CD4-positive, alpha-beta T cell (primary cell): ENCODE measurements at regions not wholly inside any gene's neighbourhood (a gene's known extent, or its start where the extent isn't known, plus 50 kb on each side); places are given as distances from the start of the nearest gene placed in this dataset.

Experiments
- ATAC-seq: fragments of 200-7000 bp; cut with Tn5 transposase; one replicate; pipeline ENCODE4 v1.10.0; 2022; ENCODE audit warnings: mild to moderate bottlenecking; ENCODE audit not compliant: poor library complexity
- CTCF ChIA-PET: fragments of 350-600 bp; sonication (Branson Sonifier 250); formaldehyde crosslinking; loops from one replicate; lab custom pipeline; 2021; ENCODE audit warnings: antibody characterized with exemption, inconsistent platforms; lab: Charles Lee
- POLR2A ChIA-PET: fragments of 350-600 bp; sonication (Branson Sonifier 250); formaldehyde crosslinking; loops from one replicate; lab custom pipeline; 2021; ENCODE audit warnings: antibody characterized with exemption, inconsistent platforms; lab: Charles Lee
- DNase-seq, 14 experiments: peaks; one replicate each; pipeline ENCODE4 v3.0.0-alpha.2; 2013 to 2020; ENCODE audit warnings: mixed read lengths in 2 of 14
- H3K27ac ChIP-seq, 2 donors: one replicate each; pipeline versions ENCODE4 v1.5.1 to v1.7.0; 2013; ENCODE audit warnings: low read length in 2 of 2, low read depth in 1 of 2, mild to moderate bottlenecking in 1 of 2
- H3K27me3 ChIP-seq, 2 experiments: 1 replicate in 1 of 2; 2 replicates in 1 of 2; pipeline versions ENCODE4 v1.6.1 to v1.7.0; 2013; ENCODE audit warnings: low read length in 2 of 2, control low read depth in 1 of 2, mild to moderate bottlenecking in 1 of 2, moderate library complexity in 1 of 2; ENCODE audit not compliant: insufficient read depth in 2 of 2, control insufficient read depth in 1 of 2
- H3K36me3 ChIP-seq: one replicate; pipeline ENCODE4 v1.6.1; 2013; ENCODE audit warnings: low read length, control low read depth; ENCODE audit not compliant: insufficient read depth
- H3K4me1 ChIP-seq: one replicate; pipeline ENCODE4 v1.6.1; 2013; ENCODE audit warnings: low read length, control low read depth; ENCODE audit not compliant: insufficient read depth
- H3K4me3 ChIP-seq: one replicate; pipeline ENCODE4 v1.5.1; 2013; ENCODE audit warnings: mild to moderate bottlenecking, low read length, moderate library complexity
- H3K9me3 ChIP-seq, 2 experiments: 1 replicate in 1 of 2; 2 replicates in 1 of 2; pipeline versions ENCODE4 v1.6.1 to v1.7.0; 2013; ENCODE audit warnings: low read length in 2 of 2, mild to moderate bottlenecking in 2 of 2, control low read depth in 1 of 2, moderate library complexity in 1 of 2; ENCODE audit not compliant: control insufficient read depth in 1 of 2, insufficient read depth in 1 of 2
- H3K27ac Mint-ChIP-seq: one replicate; pipeline ENCODE4 v1.8.0; 2020; ENCODE audit warnings: mixed read lengths
- H3K27me3 Mint-ChIP-seq: one replicate; pipeline ENCODE4 v1.8.0; 2021; ENCODE audit warnings: mixed read lengths
- H3K36me3 Mint-ChIP-seq: one replicate; pipeline ENCODE4 v1.8.0; 2021; ENCODE audit warnings: low read depth, mixed read lengths
- H3K4me1 Mint-ChIP-seq: one replicate; pipeline ENCODE4 v1.8.0; 2021; ENCODE audit warnings: low read depth, mixed read lengths
- H3K4me3 Mint-ChIP-seq: one replicate; pipeline ENCODE4 v1.8.0; 2020; ENCODE audit warnings: mild to moderate bottlenecking, mixed read lengths
- H3K9me3 Mint-ChIP-seq: one replicate; pipeline ENCODE4 v1.8.0; 2020; ENCODE audit warnings: mixed read lengths
- intact Hi-C, 2 experiments: fragments of 100-400 bp; cut with DNase I in 1 of 2; cut with micrococcal nuclease in 1 of 2; formaldehyde crosslinking; loops; one replicate each; pipeline versions ENCODE4 v1.15.1 to v1.9.0; 2023 to 2025; cut with DNase I, micrococcal nuclease
- TF ChIP-seq, protein P1 (sequence below): fragments of 200-600 bp; IDR thresholded peaks from one replicate; pipeline ENCODE4 v1.8.0; 2022; ENCODE audit warnings: antibody characterized with exemption, mild to moderate bottlenecking

DNA sequence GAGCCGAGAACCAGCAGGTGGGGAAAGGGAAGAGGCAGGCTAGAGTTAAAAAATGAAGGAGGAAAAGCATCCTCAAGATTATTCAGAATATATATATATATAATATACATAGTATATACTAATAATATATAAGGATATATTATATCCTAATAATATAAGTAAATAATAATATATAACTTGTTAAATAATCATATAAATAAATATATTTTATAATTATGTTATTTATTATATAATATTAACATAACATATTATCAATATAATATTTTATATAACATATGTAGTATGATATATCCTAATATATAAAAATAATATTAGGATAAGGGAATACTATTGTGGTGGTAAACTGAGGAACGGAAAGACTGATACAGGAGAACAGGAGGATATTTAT, 171.8 kb downstream of the TRIM27 start:
- Mint-ChIP-seq H3K27ac (no peak overlapping the region), H3K4me1 (no peaks in the 10 kb centered on the region), H3K27me3 (peaks cover 84% of the 10 kb centered on the region), H3K36me3 (peaks cover 7% of the 10 kb centered on the region), H3K4me3 (no peak overlapping the region), H3K9me3 (peaks cover 13% of the 10 kb centered on the region)
- H3K4me1 ChIP-seq = no peaks in the 10 kb centered on the region
- no peaks in the 10 kb centered on the region for H3K36me3 ChIP-seq
- DNase-seq = no peak
- CTCF ChIA-PET = no interaction called here
- TF ChIP-seq, protein P1, sequence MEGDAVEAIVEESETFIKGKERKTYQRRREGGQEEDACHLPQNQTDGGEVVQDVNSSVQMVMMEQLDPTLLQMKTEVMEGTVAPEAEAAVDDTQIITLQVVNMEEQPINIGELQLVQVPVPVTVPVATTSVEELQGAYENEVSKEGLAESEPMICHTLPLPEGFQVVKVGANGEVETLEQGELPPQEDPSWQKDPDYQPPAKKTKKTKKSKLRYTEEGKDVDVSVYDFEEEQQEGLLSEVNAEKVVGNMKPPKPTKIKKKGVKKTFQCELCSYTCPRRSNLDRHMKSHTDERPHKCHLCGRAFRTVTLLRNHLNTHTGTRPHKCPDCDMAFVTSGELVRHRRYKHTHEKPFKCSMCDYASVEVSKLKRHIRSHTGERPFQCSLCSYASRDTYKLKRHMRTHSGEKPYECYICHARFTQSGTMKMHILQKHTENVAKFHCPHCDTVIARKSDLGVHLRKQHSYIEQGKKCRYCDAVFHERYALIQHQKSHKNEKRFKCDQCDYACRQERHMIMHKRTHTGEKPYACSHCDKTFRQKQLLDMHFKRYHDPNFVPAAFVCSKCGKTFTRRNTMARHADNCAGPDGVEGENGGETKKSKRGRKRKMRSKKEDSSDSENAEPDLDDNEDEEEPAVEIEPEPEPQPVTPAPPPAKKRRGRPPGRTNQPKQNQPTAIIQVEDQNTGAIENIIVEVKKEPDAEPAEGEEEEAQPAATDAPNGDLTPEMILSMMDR = no peak
- ATAC-seq = no peak
- H3K27me3 ChIP-seq = peaks cover 16 to 51% of the 10 kb centered on the region in 2 experiments
- POLR2A ChIA-PET = no interaction called here
- no peak overlapping the region for H3K27ac ChIP-seq
- H3K9me3 ChIP-seq = peaks cover 14 to 41% of the 10 kb centered on the region in 2 experiments
- H3K4me3 ChIP-seq = no peak overlapping the region
- intact Hi-C loops = no loop called here

DNA sequence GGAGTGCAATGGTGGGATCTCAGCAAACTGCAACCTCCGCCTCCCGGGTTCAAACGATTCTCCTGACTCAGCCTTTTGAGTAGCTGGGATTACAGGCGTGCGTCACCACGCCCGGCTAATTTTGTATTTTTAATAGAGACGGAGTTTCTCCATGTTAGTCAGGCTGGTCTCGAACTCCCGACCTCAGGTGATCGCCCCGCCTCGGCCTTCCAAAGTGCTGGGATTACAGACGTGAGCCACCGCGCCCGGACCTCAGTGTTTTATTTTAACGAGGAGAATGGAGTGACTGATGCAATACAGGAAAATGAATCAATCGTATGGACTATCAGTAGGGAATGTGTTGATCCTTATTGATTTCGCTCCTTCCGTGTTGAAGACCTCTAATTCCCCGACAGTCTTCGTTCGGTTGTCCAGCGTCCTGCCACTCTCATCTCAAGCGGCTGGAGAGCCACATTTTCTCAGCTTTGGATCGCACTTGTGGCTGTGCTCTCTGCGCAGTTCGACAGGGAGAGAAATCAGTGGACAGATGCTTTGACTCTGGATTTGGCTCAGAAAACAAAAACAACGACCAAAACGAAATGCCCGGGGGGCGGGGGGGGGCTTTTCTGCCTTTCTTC, 166.2 kb downstream of the TRIM27 start:
- ATAC-seq (no peak), DNase-seq (no peak)
- Mint-ChIP-seq H3K4me3 (no peak overlapping the region), H3K36me3 (no peaks in the 10 kb centered on the region), H3K27me3 (peaks cover 76% of the 10 kb centered on the region), H3K4me1 (no peaks in the 10 kb centered on the region), H3K9me3 (no peaks in the 10 kb centered on the region), H3K27ac (no peak overlapping the region)
- TF ChIP-seq, protein P1 = no peak
- Histone ChIP-seq H3K4me3 (no peak overlapping the region), H3K27ac (no peak overlapping the region), H3K4me1 (no peaks in the 10 kb centered on the region), H3K27me3 (peaks cover 16 to 52% of the 10 kb centered on the region in 2 experiments), H3K36me3 (no peaks in the 10 kb centered on the region), H3K9me3 (peaks cover 0 to 20% of the 10 kb centered on the region in 2 experiments)
- CTCF ChIA-PET = no interaction called here
- POLR2A ChIA-PET = no interaction called here
- intact Hi-C loops = no loop called here

DNA sequence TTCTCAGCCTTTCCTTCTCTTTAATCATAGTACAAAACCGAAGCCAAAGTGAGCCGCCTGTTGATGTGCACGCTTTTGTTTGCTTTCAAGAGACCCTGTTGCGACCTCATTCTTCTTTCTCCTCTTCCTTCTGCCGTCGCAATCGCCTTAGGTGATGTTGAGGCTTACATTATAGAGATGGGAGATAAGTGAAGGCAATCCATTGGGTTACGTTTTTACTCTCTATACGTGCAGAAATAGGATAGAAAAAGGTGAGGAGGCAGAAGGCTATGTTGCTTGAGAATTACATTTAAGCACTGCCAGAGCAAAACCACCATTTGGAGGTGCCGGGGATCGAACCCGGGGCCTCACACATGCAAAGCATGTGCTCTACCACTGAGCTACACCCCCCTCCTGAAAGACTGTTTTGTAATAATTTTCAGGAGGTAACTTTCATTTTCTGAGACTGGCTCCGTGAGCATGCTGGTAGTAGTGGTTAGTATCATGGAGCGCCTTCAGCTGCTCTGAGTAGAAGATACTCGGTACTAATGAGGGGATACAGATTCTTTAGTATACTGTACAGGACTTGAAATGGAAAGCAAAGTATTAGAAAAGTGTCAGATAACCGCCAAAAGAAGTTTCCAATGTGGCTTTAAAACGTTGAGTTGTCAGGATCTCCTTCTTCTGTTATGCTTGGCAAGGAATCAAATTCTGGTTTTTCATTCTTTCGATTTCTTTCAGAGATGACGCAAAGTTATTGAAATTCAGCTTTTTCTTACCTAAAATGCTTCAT, 165.6 kb downstream of the TRIM27 start:
- Histone ChIP-seq H3K4me1 (no peaks in the 10 kb centered on the region), H3K27me3 (peaks cover 17 to 52% of the 10 kb centered on the region in 2 experiments), H3K36me3 (no peaks in the 10 kb centered on the region), H3K27ac (no peak overlapping the region), H3K4me3 (no peak overlapping the region), H3K9me3 (peaks cover 0 to 24% of the 10 kb centered on the region in 2 experiments)
- Mint-ChIP-seq H3K4me3 (no peak overlapping the region), H3K27me3 (peaks cover 77% of the 10 kb centered on the region), H3K4me1 (no peaks in the 10 kb centered on the region), H3K36me3 (no peaks in the 10 kb centered on the region), H3K27ac (no peak overlapping the region), H3K9me3 (no peaks in the 10 kb centered on the region)
- CTCF ChIA-PET = no interaction called here
- POLR2A ChIA-PET = no interaction called here
- no peak for ATAC-seq
- intact Hi-C loops = no loop called here
- no peak for DNase-seq
- TF ChIP-seq, protein P1 = no peak
